ENCODE measurements at regions not wholly inside any gene's neighbourhood (a gene's known extent, or its start where the extent isn't known, plus 50 kb on each side); places are given as distances from the start of the nearest gene placed in this dataset.

DNA sequence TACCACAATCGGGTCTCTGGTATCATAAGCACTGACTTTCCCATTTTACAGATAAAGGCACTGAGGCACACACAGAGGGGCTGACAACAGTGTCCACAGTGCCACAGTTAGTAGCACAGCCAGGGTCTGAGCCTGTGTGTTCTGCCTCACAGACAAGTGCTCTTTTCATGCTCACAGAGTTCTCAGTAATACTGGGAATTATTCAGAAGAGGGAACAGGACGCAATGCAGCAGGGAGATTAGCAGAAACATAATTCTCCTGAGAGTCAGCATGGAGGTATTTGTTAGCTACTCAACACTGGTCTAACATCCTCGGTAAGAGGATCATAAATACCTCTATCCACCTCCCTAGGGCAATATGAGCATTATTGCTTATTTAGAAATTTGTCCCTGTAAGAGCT is 219.3 kb upstream of the EEA1 start:
- in situ Hi-C loops (cut with HindIII; ENCODE audit: low sequenced_read_pairs) = no loop called here
- TF ChIP-seq, protein P1, sequence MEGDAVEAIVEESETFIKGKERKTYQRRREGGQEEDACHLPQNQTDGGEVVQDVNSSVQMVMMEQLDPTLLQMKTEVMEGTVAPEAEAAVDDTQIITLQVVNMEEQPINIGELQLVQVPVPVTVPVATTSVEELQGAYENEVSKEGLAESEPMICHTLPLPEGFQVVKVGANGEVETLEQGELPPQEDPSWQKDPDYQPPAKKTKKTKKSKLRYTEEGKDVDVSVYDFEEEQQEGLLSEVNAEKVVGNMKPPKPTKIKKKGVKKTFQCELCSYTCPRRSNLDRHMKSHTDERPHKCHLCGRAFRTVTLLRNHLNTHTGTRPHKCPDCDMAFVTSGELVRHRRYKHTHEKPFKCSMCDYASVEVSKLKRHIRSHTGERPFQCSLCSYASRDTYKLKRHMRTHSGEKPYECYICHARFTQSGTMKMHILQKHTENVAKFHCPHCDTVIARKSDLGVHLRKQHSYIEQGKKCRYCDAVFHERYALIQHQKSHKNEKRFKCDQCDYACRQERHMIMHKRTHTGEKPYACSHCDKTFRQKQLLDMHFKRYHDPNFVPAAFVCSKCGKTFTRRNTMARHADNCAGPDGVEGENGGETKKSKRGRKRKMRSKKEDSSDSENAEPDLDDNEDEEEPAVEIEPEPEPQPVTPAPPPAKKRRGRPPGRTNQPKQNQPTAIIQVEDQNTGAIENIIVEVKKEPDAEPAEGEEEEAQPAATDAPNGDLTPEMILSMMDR (IDR thresholded peaks at IDR 0.05; ENCODE audit: low read depth, low read length, missing control alignments) = no peak
- no peak for DNase-seq (ENCODE audit: low read depth)
- no peak overlapping the region for H3K4me3 ChIP-seq (ENCODE audit: low read depth, low read length)

DNA sequence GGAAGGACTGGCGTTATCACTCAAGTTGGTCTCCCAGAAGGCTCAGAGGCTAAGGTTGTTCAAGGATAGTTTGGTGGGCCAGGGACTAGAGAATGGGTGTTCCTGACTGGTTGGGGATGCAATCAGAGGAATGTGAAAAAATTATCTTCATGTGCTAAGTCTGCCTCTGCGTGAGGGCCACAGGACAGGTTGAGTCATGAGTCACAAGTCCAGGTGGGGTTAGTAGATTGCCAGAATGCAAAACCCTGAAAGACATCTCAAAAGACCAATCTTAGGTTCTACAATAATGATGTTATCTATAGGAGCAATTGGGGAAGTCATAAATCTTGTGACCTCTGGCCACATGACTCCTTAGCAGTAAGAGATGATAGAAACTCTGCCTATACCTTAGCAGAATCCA is 220.1 kb upstream of the EEA1 start:
- no peak overlapping the region for H3K4me3 ChIP-seq (ENCODE audit: low read depth, low read length)
- in situ Hi-C loops (cut with HindIII; ENCODE audit: low sequenced_read_pairs) = no loop called here
- TF ChIP-seq, protein P1 (IDR thresholded peaks at IDR 0.05; ENCODE audit: low read depth, low read length, missing control alignments) = no peak
- DNase-seq (ENCODE audit: low read depth) = no peak

DNA sequence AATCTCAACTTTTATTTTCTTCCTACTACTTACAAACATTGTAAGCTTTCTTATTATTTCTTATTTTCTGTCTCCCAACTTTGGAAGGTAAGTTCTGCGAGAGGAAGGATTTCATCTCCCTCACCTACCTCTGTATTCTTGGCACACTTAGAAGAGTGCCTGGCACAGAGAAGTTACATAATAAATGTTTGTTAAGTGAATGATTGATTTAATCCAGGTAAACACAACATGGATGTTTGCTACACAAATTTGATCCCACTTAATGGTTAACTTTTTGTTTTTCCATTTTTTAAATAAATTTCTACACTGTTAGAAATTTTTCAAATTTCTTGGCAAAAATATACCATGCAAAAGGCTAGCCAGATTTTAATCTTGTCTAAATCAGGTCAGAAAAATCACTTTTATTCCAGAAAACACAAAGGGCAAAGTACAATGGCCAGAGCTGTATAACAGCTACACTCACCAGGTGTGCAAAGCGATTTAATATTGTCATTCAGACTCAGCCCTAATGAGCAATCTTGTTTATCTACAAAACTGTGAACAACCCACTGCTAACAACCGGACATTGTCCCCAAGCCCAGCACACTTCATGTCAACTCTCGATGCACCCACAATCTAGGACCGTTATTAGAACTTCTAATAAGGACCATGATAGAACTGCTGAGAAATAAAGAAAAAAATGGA is 222.1 kb upstream of the EEA1 start:
- in situ Hi-C loops (cut with HindIII; ENCODE audit: low sequenced_read_pairs) = no loop called here
- TF ChIP-seq, protein P1 (IDR thresholded peaks at IDR 0.05; ENCODE audit: low read depth, low read length, missing control alignments) = no peak
- no peak overlapping the region for H3K4me3 ChIP-seq (ENCODE audit: low read depth, low read length)
- DNase-seq (ENCODE audit: low read depth) = no peak

DNA sequence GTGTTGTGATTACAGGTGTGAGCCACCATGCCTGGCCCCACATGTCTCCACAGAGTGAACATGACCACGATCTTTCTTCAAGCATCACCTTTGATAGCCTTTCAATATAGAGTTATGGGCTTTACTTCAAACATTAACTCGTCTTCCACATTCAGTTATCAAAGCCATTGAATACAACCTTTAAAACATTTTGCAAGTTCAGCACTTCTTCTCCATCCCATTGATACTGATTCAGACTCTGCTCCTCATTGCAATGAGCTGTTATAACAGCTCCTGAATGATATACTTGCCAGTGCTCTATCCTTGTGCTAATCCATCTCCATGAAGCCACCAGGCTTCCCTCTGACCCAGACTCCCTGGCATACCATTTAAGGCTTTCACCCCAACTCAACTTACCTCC is 223.5 kb upstream of the EEA1 start:
- TF ChIP-seq, protein P1 (IDR thresholded peaks at IDR 0.05; ENCODE audit: low read depth, low read length, missing control alignments) = no peak
- in situ Hi-C loops (cut with HindIII; ENCODE audit: low sequenced_read_pairs) = no loop called here
- no peak overlapping the region for H3K4me3 ChIP-seq (ENCODE audit: low read depth, low read length)
- DNase-seq (ENCODE audit: low read depth) = no peak

DNA sequence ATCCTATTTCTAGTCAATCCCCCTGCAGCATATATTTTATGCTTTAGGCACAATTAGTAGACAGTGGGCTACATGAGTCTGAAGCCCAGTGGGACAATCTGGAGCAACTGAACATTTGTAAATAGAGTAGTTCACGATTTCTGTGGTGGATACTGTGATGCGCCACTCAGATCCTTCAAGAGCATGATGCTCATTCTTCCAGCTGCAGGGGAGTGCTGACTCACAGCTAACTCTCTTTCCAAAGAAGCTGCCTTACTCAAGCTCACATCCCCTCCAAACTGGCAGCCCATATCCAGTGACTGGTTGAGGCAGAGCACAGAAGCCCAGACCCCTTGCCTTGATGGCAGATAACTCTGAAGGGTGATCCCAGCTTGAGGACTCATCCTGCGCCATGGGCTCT is 224.2 kb upstream of the EEA1 start:
- no peak overlapping the region for H3K4me3 ChIP-seq (ENCODE audit: low read depth, low read length)
- no peak for DNase-seq (ENCODE audit: low read depth)
- in situ Hi-C loops (cut with HindIII; ENCODE audit: low sequenced_read_pairs) = no loop called here
- TF ChIP-seq, protein P1 (IDR thresholded peaks at IDR 0.05; ENCODE audit: low read depth, low read length, missing control alignments) = no peak

DNA sequence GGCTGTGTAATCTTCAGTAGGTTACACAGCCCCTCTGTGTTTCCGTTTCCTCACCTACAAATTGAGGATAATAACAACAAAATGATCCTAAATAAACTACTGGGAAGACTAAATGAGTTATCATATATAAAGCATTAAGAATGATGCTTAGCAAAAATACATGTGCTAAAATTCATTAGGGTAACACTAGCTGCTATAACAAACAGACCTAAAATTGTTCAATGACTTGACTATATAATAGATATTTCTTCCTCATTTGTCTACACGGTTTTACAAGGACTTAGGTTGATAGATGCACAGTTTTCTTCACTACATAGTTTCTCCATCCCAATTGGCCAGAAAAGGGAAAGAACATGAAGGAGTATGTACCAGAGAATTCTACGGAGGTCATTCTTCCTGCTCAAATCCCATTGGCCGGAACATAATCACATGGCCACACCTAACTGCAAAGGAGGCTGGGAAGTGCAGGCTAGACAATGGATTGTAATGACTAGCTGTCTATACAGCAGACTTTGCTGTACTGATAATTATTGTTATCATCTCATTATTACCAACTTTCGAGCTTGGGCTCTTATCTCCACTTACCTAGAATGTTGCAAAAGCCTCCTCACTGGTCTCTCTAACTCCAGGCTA is 223.5 kb upstream of the NUDT4 start:
- DNase-seq (ENCODE audit: low read depth) = no peak
- H3K4me3 ChIP-seq (ENCODE audit: low read depth, low read length) = no peak overlapping the region
- in situ Hi-C loops (cut with HindIII; ENCODE audit: low sequenced_read_pairs) = no loop called here
- TF ChIP-seq, protein P1 (IDR thresholded peaks at IDR 0.05; ENCODE audit: low read depth, low read length, missing control alignments) = no peak

All from astrocyte of the cerebellum (primary cell).